NT2/D1 (cell line): ENCODE measurements at regions not wholly inside any gene's neighbourhood (a gene's known extent, or its start where the extent isn't known, plus 50 kb on each side); places are given as distances from the start of the nearest gene placed in this dataset.

Experiments used
- DNase-seq: peaks from one replicate; pipeline ENCODE4 v3.0.0-alpha.2; 2011; ENCODE audit warnings: low read depth, low spot score
- H3K27me3 ChIP-seq: 2 replicates; pipeline ENCODE4 v1.6.0; 2011; ENCODE audit warnings: mild to moderate bottlenecking; ENCODE audit not compliant: insufficient read length, insufficient read depth
- H3K36me3 ChIP-seq: 2 replicates; pipeline ENCODE4 v1.6.1; 2011; ENCODE audit warnings: mild to moderate bottlenecking, low read length, mixed read lengths; ENCODE audit not compliant: insufficient read depth, insufficient read length
- H3K4me1 ChIP-seq: 2 replicates; pipeline ENCODE4 v1.5.1; 2011; ENCODE audit not compliant: insufficient read depth, insufficient read length
- H3K4me3 ChIP-seq: 2 replicates; pipeline ENCODE4 v1.5.1; 2011; ENCODE audit warnings: low read depth; ENCODE audit not compliant: insufficient read length
- H3K9ac ChIP-seq: 2 replicates; pipeline ENCODE4 v1.6.0; 2011; ENCODE audit warnings: low read depth; ENCODE audit not compliant: insufficient read length
- H3K9me3 ChIP-seq: 2 replicates; pipeline ENCODE4 v1.5.1; 2011; ENCODE audit warnings: mild to moderate bottlenecking, low read length; ENCODE audit not compliant: insufficient read depth
- SUZ12 ChIP-seq: IDR thresholded peaks from 2 replicates; pipeline ENCODE4 v1.6.1; 2011; ENCODE audit not compliant: insufficient read length, insufficient read depth; ENCODE audit errors: extremely low read depth
- YY1 ChIP-seq: IDR thresholded peaks from 2 replicates; pipeline ENCODE4 v1.6.1; 2011; ENCODE audit not compliant: insufficient read length, insufficient read depth
- ZNF274 ChIP-seq: IDR thresholded peaks from 2 replicates; pipeline ENCODE4 v1.6.1; 2011; ENCODE audit warnings: mild to moderate bottlenecking, low read depth, low read length

DNA sequence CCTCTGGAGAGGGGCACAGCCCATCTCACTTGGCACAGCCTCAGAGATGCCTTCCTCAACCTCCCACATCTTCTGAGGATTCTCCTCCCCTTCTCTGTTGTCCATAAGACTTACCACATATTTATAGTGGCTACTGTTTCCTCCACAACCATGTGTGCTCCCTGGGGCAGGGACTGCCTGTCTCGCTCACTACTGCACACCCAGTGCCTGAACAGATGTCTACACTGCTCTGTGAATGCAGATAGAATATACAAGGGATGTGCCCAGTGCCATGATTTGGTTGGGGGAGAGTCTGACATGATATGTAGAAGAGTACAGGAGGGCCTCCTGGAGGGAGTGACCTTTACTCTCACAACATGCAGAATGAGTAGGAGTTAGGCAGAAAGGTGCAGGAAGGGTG, 67.3 kb upstream of the ANO1 start:
- H3K9me3 ChIP-seq: no peaks in the 10 kb centered on the region
- TF ChIP-seq ZNF274 (no peak), YY1 (no peak), SUZ12 (no peak)
- no peak for DNase-seq
- H3K9ac ChIP-seq: no peak overlapping the region
- H3K27me3 ChIP-seq: no peaks in the 10 kb centered on the region
- no peaks in the 10 kb centered on the region for H3K36me3 ChIP-seq
- H3K4me1 ChIP-seq: peaks cover 1% of the 10 kb centered on the region
- H3K4me3 ChIP-seq: no peak overlapping the region

- Histone ChIP-seq H3K27me3 (no peaks in the 10 kb centered on the region), H3K9me3 (no peaks in the 10 kb centered on the region), H3K36me3 (no peaks in the 10 kb centered on the region), H3K4me3 (no peak overlapping the region), H3K4me1 (peaks cover 1% of the 10 kb centered on the region), H3K9ac (no peak overlapping the region)
- TF ChIP-seq SUZ12 (no peak), ZNF274 (no peak), YY1 (no peak)
- no peak for DNase-seq
Observed at GRCh38 chr11:70012134-70012733, 65.9 kb upstream of the ANO1 start.

DNA sequence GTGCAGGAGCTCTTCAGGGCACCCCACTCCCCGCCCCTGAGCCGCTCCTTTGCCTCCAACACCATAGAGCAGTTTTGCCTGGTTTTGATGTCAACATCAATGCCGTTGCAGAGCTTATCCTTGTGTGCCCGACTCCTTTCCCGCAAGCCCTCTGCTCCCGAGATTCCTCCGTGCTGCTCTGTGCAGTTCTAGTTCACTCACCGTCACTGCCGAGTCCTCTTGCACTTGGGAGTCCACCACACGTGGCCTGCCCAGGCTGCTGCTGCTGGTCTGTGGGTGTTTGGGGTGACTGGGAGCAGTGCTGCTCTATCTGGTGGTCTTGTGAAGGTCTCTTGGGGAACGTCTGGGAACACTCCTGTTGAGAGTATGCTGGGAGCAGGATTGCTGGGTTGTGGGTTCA, 63.8 kb upstream of the ANO1 start:
- TF ChIP-seq SUZ12 (no peak), ZNF274 (no peak), YY1 (no peak)
- no peak overlapping the region for H3K4me3 ChIP-seq
- no peak for DNase-seq

DNA sequence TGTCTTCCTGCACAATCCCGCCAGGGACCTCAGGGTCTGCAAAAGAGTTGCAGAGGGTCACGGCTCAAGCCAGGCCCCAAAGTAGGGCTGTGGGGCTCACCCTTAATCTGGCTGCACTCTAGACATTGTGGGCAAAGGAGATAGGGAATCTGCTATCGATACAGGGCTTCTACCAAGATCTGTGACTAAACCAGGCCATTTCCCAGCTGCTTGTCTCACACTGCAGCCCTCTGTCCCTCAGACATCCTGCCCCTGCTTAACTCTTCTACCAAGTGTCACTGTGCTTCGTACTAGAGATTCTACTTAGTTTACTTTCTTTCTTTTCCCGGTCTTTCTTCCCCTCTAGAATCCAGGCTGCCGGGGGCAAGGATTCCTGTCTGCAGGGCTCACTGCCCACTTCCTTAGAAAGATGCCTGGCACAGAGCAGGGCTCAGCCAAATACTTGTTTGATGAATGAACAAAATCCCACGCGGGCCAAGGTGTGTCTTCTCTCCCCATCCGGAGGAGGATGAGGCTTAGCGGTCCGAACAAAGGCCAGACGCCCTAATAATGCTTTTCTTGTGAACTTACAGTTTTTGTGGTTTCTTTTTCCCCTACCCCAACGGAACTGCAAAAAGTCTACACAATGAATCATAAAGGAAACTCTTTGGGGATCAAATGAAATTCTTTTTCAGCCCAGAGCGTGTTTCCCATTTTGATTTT, 61.3 kb upstream of the ANO1 start:
- no peaks in the 10 kb centered on the region for H3K4me1 ChIP-seq
- H3K36me3 ChIP-seq: no peaks in the 10 kb centered on the region
- H3K27me3 ChIP-seq: no peaks in the 10 kb centered on the region
- H3K9ac ChIP-seq: no peak overlapping the region
- DNase-seq: no peak
- no peak overlapping the region for H3K4me3 ChIP-seq
- no peaks in the 10 kb centered on the region for H3K9me3 ChIP-seq
- TF ChIP-seq YY1 (no peak), ZNF274 (no peak), SUZ12 (no peak)

More for the DNA sequence above, 63.8 kb upstream of the ANO1 start:
- Histone ChIP-seq H3K9ac (no peak overlapping the region), H3K4me1 (peaks cover 1% of the 10 kb centered on the region), H3K9me3 (no peaks in the 10 kb centered on the region), H3K36me3 (no peaks in the 10 kb centered on the region), H3K27me3 (no peaks in the 10 kb centered on the region)

DNA sequence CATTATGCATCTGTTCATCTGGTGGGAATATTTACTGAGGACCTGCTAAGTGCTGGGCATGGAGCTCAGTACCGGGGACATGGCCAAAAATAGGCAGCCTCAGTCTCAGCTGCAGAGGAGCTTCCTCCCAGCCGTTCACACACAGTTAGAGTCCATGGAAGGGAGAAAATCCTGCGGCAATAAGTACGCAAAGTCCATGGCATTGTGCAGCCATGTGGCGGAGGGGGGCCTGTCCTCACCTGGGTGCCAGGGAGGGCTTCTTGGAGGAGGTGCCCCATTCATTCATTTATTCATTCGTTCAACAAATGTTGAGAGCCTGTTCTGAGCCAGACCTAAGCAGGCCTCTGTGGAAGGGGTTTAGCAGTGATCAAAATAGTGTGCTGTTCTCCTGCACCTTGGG, 59.3 kb upstream of the ANO1 start:
- TF ChIP-seq YY1 (no peak), SUZ12 (no peak), ZNF274 (no peak)
- no peak for DNase-seq
- Histone ChIP-seq H3K4me3 (no peak overlapping the region), H3K4me1 (no peaks in the 10 kb centered on the region), H3K27me3 (no peaks in the 10 kb centered on the region), H3K9ac (no peak overlapping the region), H3K36me3 (no peaks in the 10 kb centered on the region), H3K9me3 (no peaks in the 10 kb centered on the region)

DNA sequence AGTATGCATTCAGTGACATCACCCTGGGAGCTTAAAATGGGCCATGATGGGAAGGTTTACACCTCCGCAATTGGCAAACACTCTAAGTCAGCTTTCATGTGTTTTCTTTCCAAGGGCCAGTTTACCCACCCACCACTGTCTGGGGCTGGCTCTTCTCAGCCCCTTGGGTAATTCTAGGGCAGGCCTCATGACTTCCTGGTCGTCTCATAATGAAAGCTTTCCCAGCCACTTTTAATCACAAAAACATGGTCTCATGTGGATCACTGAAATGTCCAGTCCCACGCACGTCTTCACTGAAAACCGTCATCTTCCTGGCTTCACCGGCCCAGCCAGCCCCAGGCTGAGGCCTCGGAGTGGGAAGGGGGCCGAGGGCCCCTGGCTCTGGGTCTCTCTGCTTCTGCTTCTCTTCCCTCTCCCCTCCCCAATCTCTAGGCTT, 58.5 kb upstream of the ANO1 start:
- Histone ChIP-seq H3K27me3 (no peaks in the 10 kb centered on the region), H3K36me3 (no peaks in the 10 kb centered on the region), H3K4me3 (no peak overlapping the region), H3K9ac (no peak overlapping the region), H3K4me1 (no peaks in the 10 kb centered on the region), H3K9me3 (no peaks in the 10 kb centered on the region)
- TF ChIP-seq SUZ12 (no peak), ZNF274 (no peak), YY1 (no peak)
- DNase-seq: no peak

DNA sequence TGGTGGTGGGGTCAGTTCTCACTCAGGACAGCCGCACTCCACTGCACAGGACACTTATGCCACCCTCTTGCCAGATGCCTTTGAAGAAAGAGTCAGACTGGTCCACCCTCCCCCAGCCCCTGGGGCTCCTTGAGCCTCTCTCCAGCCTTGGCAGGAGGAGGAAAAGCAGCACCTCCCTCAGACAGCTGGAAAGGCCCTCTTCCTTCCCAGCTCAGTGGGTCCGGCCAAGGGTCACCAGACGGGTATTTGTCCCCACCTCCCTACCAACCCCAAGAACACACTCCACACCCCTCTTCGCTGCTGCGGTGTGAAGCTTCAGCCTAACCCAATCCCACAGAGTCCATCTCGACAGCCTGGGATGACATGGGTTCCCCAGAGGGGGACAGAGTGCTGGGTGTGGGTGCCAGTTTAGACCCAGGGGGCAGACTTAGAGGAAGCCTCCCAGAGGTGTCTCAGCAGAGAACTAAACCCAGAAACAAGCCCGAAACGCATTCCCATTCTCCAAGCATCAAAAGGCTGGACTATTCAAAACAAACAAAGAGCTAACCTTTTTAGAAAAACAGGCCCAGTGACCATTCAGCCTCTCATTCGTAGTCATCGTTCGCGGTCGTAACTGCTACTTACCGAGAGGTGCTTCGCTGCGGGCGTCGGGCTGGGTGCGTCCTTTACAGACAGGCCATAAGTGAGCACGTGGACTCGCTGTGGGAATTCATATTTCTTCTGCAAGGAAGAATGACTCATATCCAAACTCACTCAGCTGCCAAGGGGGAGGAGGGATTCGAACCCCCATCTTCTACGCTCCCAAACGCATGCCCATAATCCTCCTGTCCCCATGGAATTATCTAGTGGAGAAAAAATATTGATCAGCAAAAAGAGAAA, 57.5 kb upstream of the ANO1 start:
- no peaks in the 10 kb centered on the region for H3K9me3 ChIP-seq
- no peaks in the 10 kb centered on the region for H3K36me3 ChIP-seq
- H3K9ac ChIP-seq: no peak overlapping the region
- no peaks in the 10 kb centered on the region for H3K27me3 ChIP-seq
- H3K4me1 ChIP-seq: no peaks in the 10 kb centered on the region
- DNase-seq: no peak
- H3K4me3 ChIP-seq: no peak overlapping the region
- TF ChIP-seq ZNF274: no peak
- TF ChIP-seq SUZ12: no peak
